ENCODE measurements at regions not wholly inside any gene's neighbourhood (a gene's known extent, or its start where the extent isn't known, plus 50 kb on each side); places are given as distances from the start of the nearest gene placed in this dataset.

GRCh38 chr10:131736321-131736980, 164.4 kb upstream of the PPP2R2D start:
- TF ChIP-seq CTCF (IDR thresholded peaks at IDR 0.05; ENCODE audit: low read depth, low read length) (no peak), MYC (IDR thresholded peaks at IDR 0.05; ENCODE audit: low read depth, low read length) (no peak), POLR2A (IDR thresholded peaks at IDR 0.05; ENCODE audit: extremely low read depth, insufficient read length) (no peak), MAX (IDR thresholded peaks at IDR 0.05; ENCODE audit: low read depth, low read length) (no peak)

DNA sequence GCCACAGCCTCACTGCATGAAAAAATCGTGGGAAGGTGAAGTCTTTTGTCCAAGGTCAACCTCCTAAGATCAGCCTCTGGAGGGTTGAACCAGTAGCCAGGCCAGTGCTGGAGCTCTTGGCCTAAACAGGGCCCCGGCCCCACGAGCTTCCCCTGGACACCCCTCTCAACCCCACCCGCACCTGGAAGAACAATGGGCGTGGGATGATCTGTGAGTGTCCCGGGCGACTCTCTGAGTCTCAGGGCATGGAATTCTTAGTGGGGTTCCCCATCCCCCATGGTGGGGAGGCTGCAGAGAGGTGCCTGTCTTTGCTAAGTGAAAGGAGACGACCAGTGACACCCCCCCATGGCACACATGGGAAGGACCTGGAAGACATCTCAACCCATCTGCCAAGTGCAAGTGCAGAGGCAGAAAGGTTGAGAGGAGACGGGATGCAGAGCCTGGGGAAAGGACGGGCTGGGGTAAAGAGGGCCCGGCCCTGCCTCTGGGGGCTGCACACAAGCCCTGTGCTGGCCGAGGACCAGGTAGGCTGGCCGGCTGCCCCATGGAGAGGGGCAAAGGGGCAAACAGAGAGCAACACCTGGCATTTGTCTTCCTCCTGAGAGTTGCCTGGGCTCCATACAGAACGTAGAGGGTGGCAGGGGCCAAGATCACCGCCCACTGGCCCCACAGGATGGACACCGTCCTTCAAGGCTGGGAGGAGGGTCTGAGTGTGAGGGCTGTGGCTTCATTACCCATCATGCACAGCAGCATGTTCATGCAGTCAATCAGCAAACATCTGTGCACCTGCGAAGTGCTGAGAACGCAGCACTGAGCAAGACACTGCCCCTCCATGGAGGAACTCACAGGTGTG, 163.0 kb upstream of the PPP2R2D start:
- TF ChIP-seq MYC (IDR thresholded peaks at IDR 0.05; ENCODE audit: low read depth, low read length) (no peak), POLR2A (IDR thresholded peaks at IDR 0.05; ENCODE audit: extremely low read depth, insufficient read length) (no peak), MAX (IDR thresholded peaks at IDR 0.05; ENCODE audit: low read depth, low read length) (no peak), CTCF (IDR thresholded peaks at IDR 0.05; ENCODE audit: low read depth, low read length) (no peak)
- no peak for DNase-seq (ENCODE audit: low read depth)
- H3K4me3 ChIP-seq (ENCODE audit: low read depth, low read length) = no peak overlapping the region

More at GRCh38 chr10:131736321-131736980, 164.4 kb upstream of the PPP2R2D start:
- DNase-seq (ENCODE audit: low read depth) = no peak
- H3K4me3 ChIP-seq (ENCODE audit: low read depth, low read length) = no peak overlapping the region

DNA sequence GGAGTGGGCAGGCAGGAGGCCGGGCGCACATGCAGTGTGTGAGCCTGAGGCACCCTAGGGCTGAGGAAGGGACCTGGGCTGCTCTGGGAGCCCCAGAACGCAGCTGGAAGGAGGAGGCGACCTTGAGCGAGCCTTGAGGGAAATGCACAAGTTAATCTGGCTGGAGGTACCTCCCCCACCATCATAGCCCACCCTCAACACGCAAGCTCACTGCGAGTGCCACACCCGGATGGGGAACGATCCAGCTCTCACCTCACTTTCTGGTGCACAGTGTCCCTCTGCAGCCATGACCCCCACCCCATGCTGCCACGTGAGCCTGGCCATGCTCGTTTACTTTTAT, 162.4 kb upstream of the PPP2R2D start:
- TF ChIP-seq MAX (IDR thresholded peaks at IDR 0.05; ENCODE audit: low read depth, low read length) (no peak), CTCF (IDR thresholded peaks at IDR 0.05; ENCODE audit: low read depth, low read length) (no peak), POLR2A (IDR thresholded peaks at IDR 0.05; ENCODE audit: extremely low read depth, insufficient read length) (no peak), MYC (IDR thresholded peaks at IDR 0.05; ENCODE audit: low read depth, low read length) (no peak)
- no peak for DNase-seq (ENCODE audit: low read depth)
- no peak overlapping the region for H3K4me3 ChIP-seq (ENCODE audit: low read depth, low read length)

GRCh38 chr10:131739206-131739605, 161.6 kb upstream of the PPP2R2D start:
- TF ChIP-seq MAX (IDR thresholded peaks at IDR 0.05; ENCODE audit: low read depth, low read length) (no peak), MYC (IDR thresholded peaks at IDR 0.05; ENCODE audit: low read depth, low read length) (no peak), CTCF (IDR thresholded peaks at IDR 0.05; ENCODE audit: low read depth, low read length) (no peak), POLR2A (IDR thresholded peaks at IDR 0.05; ENCODE audit: extremely low read depth, insufficient read length) (no peak)
- peak; percentile 74 for DNase-seq (ENCODE audit: low read depth)
- no peak overlapping the region for H3K4me3 ChIP-seq (ENCODE audit: low read depth, low read length)

DNA sequence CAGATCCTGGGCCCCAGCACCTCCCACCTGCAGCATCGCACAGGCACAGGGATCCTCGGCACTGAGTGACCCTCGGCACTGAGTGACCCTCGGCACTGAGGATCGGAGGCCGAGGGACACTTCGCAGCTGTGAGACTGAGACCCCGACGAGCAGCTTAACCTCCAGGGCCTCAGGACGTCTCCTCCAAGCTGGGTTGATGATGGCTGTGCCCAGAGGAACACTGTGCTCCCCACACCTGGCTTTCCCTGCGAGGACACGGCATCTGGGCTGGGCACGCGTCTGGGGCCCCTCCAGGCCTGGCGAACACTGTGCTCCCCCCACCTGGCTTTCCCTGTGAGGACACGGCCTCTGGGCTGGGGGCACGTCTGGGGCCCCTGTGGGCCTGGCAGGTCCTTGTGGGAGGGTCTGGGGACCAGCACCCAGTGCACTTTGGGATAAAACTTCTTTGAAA, 158.3 kb upstream of the PPP2R2D start:
- TF ChIP-seq MYC (IDR thresholded peaks at IDR 0.05; ENCODE audit: low read depth, low read length) (no peak), POLR2A (IDR thresholded peaks at IDR 0.05; ENCODE audit: extremely low read depth, insufficient read length) (no peak), CTCF (IDR thresholded peaks at IDR 0.05; ENCODE audit: low read depth, low read length) (no peak), MAX (IDR thresholded peaks at IDR 0.05; ENCODE audit: low read depth, low read length) (no peak)
- DNase-seq (ENCODE audit: low read depth) = no peak
- H3K4me3 ChIP-seq (ENCODE audit: low read depth, low read length) = no peak overlapping the region

All from NB4 (cell line).